SW 1271 (cell line): ENCODE measurements at regions not wholly inside any gene's neighbourhood (a gene's known extent, or its start where the extent isn't known, plus 50 kb on each side); places are given as distances from the start of the nearest gene placed in this dataset.
"Not testable (repeated sequence)": the region's sequence is repeated elsewhere in the genome, so short reads cannot be mapped to it uniquely, and the experiment has no call there.

Experiments used
- DNase-seq, 2 experiments: peaks; one replicate each; lab custom pipeline; 2025; lab: John Stamatoyannopoulos, UW

DNA sequence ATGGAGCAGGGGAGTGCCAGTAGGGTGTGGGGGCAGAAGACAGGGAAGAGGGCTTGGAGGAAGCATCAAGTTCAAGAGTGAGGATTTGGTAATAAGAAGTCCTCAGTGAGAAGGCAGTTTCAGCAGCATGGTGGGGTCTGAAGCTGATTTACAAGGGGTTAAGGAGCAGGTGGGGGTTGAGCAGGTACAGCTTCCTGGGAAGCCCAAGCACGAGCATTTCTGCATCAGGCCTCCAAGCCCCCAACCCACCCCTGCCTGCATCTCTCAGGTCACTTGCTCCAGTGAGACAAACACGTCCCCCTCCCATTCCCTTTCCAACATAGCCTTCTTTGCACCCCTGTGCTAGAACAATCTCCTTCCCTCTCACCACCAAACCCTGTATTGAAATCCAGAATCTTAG is 574.7 kb downstream of the MATN1 start:
- DNase-seq: no peak

DNA sequence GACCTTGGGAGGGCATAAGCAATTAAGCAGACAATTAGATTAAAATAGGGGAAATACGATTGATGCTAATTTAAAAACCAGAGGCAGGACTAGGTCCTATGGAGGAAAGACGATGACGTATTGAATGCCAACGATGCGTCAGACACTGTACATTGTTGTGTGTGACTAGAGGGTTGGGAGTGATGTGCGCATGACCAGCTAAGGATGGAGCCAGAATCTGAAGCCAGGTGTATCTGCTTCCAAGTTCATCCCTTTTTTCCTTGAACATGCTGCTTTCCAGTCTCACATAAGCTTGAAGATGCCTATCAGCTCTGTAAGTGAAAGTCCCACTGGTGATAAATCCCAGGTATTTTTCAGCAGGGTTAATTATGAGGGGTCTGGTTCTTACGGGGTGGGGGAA is 576.2 kb downstream of the MATN1 start:
- DNase-seq: no peak

DNA sequence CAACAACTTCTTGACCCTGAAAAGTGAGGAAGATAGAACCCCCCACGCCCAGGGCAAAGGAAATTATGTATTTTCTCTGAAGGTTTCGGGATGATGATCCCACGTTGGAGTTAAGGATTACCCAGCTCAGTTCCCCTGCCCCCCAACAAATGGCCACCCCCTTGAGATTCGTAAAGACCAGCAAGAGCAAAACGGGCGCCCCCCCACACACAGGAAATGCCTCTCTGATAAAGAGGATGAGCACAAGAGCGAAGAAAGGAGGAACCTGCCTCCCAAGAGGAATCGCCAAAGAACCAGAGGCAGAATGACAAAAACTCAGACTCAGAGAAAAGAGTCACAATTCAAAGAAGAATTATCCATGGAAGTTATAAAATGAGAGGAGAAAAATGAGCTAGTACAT is 576.9 kb downstream of the MATN1 start:
- DNase-seq: no peak

DNA sequence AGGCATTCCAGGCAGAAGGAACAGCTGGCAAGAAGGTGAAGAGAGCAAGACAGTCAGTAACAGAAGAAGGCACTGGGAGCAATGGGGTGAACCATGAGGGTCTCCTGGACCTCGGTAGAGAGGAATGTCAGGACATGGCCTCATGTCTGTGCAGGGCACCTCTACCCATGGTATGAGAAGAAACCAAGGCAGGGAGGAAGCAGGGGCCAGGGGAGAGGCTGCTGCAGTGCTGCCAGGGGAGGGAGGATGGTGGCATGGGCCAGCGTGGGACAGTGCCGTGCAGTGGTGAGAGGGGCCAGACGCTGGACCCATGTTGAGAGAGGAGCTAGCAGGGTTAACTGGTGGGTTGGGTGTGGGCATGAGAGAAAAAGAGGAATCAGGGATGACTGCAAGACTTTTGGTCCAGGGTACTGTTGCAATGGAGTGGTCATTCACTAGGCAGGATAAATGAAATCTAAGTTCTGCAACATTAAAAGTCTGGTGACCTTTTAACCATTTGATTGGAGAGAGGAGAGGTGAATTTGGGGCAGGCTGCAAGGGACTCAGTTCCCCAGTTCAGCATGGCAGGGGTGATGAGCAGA is 577.6 kb downstream of the MATN1 start:
- DNase-seq: no peak

DNA sequence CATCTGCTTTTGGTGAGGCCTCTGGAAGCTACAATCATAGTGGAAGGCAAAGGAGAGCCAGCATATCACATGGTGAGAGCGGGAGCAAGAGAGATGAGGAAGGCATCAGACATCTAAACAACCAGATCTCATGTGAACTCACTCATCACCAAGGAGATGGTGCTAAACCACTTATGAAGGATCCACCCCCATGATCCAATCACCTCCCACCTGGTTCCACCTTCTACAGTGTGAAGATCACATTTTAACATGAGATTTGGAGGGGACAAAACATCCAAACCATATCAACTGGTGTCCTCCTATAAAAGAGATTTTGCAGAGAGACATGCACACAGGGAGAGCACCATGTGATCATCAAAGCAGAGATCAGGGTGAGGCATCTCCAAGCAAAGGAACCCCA is 578.6 kb downstream of the MATN1 start:
- DNase-seq: no peak

DNA sequence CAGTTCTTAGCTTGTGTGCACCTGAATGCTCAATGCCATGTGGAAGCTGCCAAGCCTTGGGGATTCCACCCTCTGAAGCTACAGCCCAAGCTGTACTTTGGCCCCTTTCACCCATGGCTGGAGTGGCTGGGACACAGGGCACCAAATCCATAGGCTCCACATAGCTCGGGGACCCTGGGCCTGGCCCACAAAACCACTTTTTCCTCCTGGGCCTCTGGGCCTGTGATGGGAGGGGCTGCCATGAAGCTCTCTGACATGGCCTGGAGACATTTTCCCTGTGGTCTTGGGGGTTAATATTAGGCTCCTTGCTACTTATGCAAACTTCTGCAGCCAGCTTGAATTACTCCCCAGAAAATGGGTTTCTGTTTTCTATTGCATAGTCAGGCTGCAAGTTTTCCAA is 579.9 kb downstream of the MATN1 start:
- no peak for DNase-seq

DNA sequence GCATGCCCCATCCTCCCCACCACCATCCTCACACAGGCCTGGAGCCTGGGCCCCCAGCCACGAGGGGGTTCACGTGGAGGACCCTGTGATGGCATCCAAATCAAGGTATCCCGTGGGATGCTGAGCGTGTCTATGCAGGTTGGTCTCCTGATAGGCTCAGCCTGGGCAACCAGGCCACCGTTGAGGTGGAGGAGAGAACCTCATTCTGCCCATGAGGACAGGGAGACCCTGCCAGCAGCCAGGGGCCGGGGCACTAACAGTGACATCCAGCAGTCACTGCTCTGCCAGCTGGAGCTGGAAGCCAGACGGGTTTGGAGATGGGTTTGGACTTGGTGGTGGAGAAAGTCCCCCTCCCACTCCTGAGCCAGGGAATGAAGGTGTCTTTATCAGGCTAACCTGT is 582.8 kb downstream of the MATN1 start:
- no peak for DNase-seq

DNA sequence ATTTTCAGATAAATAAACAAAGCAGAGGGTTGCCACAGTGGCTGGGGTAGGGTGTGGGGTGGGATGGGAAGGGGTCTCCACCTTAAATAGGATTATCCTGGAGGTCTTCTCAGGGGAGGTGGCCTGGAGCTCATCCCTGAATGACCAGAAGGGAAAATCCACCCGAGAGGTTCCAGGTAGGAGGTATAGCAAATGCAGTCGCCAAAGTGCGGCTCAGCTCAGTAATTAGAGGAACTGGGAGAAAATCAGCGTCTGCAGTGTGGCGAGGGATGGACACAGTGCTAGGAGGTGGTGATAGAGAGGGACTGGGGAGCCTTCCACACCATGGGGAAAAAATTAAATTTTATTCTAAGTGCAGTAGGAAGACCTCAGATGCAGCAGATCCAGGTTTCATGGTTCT is 584.5 kb downstream of the MATN1 start:
- no peak for DNase-seq

DNA sequence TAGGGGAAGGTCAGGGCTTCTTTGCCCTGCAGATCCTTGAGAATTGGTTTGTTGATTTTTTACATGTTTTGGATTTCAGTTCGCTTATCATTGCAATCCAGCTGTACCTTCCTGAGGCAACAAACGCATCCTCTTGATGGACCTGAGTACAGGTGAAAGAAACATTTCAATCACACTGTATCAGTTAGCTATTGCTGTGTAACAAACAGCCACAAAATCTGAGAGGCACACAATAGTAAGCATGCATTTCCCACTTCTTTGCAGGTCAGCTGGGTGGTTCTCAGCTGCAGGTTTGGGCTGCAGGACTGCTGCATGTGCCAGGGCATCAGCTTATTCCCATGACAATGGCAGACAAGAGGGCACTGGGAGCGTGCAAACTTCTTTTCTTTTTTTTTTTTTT is 586.4 kb downstream of the MATN1 start:
- DNase-seq: no peak

DNA sequence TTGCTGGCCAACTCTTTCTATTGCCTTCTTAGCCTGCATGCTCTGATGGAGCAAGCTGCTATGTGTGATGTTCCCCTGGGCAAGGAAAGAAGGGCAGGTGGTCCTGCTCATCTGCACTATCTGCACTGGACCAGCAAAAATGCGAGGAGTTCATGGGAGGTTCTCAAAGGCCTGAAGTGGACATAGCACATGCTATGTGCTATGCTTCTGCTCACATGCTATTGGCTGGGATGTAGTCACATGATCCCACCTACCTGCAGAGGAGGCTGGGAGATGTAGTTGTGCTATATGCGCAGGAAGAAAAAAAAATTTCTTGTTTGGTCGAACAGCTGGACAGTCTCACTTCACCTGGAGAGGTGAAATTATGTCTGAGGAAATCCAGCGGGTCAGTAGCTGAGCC is 587.7 kb downstream of the MATN1 start:
- no peak for DNase-seq

DNA sequence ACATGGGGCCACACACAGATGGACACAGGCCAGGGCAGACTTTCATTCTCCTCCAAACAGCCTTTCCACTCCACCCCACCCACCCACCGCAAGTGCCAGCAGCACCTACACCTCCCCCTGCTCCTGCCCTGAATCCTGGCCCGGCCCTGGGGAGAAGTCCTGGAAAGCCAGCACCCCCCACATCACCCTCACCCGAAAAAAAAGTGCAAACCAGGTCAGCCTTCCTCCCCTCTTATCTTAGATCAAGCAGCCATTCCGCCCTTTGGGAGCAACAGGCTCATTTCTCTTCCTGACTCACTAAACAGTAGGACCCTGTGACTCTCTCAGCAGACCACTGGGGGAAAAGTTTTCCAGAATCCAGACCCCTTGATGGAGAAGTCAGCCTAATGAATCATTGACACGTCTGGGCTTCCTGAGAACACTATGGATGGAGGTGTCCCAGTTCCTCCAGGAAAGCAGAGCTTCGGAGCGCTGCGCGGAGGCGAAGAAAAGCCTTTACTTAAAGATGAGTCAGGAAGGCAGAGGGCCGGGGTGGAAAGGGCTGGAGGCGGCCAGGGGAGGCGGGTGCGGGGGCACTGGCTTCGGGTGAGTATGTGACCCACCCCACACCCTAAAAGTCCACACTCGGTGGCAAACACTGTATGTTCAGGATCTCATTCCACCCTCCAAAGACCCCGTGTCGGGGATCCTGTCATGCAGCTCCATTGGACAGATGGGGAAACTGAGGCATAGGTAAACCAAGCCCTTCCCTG is 588.7 kb downstream of the MATN1 start:
- DNase-seq: no peak

DNA sequence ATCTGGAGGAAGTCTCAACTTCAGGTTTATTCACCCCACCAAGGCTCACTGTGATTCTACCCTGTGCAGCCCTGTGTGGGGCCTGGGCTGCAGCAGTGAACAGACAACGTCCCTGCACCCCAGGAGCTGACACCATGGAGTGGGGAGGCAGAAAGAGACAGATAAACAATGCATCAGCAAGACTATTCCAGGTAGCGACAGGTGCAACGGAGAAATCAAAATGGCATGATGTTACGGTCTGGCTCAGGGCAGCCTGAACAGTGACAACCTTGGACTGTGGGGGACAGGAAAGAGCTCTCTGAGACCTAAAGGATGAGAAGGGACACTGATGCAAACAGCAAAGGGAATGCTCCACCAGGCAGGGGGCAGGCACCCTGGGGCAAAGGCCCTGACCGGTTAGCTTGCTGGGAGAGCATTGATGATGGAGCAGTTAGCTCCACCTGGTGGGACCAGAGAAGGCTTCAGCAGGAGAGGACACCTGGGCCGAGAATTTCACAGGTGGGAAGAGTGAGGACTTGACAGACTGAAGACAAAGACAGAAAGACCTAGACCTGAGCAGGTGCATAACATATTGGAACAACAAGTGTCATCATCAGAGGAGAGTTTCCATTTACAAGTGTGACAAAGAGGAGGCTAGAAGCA is 589.9 kb downstream of the MATN1 start:
- DNase-seq: no peak

DNA sequence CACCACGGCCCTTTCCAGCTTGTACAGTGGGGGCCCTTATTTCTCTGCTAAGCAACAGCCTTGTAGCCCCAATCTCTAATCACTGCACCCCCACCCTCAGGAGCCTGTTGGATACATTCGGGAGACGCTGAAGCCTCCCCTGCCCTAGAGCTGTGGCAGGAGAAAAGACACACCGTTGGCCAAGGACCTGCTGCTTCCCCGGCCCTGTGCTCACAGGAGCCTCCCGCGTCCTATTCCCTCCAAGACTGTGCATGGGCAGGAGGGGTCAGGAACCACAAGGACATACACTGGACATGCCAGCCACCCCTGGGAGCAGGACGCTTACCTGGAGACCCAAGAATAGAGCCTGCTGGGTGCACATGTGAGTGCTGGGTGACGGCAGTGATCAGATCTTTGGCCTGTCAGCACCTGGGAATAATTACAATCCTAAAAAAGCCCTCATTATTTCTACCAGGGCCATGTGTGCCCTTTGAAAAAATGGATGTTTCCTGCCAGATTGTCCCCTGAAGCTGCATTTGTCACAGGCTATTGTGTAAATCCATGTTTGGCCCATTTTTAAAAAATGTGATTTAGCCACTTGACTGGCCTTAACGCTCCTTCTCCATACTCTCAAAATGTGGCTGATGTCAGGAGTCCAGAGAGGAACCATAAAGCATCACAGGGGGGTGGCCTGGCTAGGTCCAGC is 590.6 kb downstream of the MATN1 start:
- no peak for DNase-seq

DNA sequence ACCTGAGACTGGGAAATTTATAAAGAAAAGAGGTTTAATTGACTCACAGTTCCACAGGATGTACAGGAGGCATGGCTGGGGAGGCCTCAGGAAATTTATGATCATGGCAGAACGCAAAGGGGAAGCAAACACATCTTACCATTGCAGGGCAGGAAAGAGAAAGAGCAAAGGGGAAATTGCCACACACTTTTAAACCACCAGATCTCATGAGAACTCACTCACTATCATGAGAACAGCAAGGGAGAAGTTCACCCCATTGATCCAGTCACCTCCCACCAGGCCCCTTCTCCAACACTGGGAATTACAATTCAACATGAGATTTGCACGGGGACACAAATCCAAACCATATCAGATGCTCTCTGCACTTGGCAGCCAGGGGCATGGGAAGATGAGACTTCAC is 592.8 kb downstream of the MATN1 start:
- not testable (repeated sequence) for DNase-seq

DNA sequence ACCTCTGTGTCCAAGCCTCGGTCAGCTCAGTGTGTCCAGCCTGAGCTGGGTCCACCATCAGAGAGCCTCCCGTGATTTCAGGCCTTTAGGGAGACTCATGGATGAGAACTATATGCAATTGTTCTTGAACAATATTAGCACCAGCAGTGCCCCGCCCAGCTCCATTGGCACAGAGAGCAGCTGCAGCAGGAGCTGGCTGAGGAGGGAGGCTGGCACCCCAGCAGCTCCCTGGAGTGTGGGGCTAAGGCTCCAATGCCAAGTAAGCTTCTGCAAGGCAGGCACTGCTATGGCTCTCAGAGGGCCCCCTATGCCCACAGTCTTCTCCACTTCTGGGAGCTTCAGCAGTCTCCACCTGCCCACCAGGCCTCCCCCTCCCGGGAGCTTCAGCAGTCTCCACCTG is 593.3 kb downstream of the MATN1 start:
- DNase-seq: no peak

DNA sequence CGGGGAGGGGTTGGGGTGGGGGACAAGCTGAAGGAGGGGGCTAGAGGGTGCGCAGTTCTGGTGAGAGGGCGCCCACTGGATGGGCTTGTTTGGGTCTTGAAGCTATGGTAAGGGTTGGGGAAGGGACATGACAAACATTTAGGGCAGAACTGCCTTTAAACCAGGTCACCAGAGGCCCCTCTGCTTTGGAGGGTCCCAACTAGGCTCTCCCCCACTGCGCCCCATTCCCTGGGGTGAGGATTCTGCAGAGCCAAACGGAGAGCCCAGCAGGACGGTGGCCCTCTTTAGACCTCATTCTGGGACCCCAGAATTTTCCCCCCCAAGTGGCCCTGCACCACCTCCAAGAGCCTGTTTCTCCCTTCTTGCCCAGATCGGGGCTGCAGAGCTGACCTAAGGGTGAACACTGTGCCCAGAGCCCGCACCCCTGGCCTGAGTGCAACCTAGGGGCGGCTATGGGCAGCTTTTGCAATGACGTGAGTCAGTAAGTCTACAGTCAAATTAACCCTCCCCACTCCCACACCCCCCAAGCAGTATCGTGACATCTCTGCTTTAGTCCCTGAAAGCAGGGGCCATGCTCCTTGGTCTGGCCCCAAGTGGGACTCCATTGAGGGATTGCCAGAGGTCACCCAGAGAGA is 593.8 kb downstream of the MATN1 start:
- no peak for DNase-seq

DNA sequence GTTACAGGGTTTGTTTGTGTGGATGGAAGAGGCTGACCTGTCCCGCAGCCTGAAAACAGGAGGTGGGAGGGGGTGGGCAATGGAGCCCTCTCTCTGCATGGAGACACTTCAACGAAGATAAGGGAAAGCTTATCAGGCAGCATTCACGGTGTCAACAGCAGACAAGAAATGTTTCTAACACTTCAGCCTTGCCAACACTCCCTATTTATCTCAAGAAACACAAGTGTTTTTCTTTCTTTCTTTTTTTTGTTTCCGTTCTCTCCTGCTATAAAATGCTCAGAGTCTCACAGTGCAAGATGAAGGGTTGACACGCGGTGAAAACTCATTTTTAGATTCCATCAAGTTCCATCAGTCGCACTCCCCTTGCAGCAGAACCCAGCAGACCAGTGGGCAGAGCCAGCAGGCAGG is 594.4 kb downstream of the MATN1 start:
- no peak for DNase-seq

DNA sequence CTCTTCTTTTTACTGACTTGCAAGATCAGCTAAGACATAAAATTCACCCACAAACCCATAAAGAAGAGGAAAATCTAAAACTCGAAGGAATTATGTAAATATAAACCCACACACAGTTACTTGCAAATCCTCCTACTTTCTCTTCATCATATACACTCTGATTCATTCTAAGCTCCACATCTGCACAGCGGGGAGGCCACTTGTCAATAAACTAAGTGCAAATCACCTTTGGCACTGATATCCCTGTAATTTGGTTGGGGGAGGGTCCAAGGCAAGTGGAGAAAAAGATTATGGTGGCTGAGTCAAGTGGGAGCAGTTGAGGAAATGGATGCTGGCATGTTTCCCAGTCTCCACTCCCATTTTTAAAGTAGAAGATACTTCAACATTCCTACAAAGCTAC is 596.5 kb downstream of the MATN1 start:
- DNase-seq: no peak

DNA sequence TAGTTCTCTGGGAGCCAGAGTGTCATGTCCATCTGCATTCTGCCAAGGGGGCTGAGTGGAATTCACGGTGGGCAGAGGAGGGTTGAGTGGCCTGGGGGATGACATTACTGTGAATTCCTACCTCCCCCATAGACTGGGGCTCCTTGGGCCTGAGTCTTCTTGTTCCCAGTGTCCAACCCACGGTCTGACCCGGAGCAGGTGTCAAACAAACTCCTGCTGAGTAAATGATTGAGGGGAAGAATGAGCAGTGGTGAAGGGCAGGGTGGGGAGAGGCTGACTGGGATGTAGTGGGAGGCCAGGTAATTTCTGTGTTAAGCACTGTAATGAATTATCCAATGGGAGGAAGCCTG is 597.6 kb downstream of the MATN1 start:
- DNase-seq: no peak

DNA sequence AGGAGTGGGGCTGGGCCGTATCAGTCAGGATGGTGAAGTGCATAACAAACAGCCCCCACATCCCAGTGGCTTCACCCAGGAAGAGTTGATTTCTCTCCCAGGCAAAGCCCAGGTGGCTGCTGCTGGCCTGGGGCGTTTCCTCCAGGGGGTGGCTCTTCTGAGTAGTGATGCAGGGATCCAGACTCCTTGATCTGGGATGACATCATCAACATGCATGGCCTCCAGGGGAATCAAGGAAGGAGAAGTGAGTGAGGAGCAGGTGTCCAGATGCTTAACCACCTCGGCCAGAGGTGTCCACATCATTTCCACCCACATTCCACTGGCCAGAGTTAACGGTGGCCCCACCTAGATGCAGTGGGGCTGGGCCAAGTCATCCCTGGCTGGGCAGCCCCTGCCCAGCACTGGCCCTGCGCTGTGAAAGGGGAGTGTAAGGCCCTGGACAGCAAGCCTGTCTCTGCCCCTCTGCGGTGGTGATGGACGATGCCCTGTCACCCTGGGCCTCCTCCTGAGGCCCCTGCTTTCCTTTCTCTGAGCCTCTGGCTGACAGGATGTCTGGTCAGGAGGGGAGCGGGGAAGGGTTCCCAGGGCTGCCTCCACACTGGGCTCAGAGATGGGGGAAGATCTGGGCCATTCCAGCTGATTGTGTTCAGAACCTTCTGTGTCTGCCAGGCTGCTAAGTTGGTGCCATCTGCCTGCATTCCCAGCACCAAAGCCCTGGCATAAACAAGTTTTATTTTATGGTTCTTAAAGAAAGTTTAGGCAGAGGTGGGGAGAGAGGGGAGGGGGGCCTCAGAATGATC is 598.2 kb downstream of the MATN1 start:
- DNase-seq: no peak

DNA sequence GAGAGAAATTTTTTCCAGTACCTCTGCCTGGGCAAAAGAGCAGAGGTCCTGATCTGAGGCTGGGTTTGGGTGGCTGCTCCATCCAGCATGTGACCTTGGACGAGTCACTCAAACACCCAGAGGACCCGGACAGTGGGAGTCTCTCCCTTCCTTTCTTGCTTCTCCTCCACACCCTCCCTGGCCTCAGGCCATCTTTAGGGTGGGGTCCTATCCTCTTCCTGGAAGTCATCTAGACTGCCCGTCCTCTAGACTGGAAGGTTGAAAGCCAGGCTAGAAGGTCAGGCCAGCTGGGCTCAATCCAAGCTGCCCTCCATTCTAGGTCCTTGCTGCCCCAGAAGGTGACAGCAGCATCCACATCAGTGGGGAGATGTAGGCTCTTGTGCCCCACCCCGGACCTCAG is 599.5 kb downstream of the MATN1 start:
- no peak for DNase-seq

DNA sequence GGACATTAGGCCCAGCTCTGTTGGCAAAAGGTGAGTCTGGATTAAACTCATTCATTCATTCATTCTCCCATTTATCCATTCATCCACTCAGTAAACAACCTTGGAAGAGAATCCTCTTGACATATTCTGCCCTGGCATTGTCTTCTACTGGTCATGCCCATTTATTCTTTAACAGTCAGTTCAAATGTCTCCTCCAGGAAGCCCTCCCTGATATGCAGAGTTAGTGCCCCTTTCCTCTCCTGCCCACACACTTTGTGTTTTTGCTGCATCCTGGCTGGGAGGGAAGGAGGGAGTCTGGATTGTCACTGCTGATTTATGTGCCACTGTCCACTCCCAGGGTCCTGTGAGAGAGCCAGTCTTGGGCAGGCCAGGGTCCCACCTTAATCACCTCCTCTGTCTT is 600.3 kb downstream of the MATN1 start:
- DNase-seq: no peak
